Activated CD4-positive, CD25-positive, alpha-beta regulatory T cell treated with anti-CD3 and anti-CD28 coated beads, Interleukin-2, amount 50 U/mL, for 24 hours (primary cell): ENCODE measurements at regions not wholly inside any gene's neighbourhood (a gene's known extent, or its start where the extent isn't known, plus 50 kb on each side); places are given as distances from the start of the nearest gene placed in this dataset.

ENCODE experiments used
- ATAC-seq, 2 donors: fragments of 150-1000 bp; cut with Tn5 transposase; one replicate each; pipeline ENCODE4 v1.10.0; 2021; ENCODE audit warnings: mild to moderate bottlenecking in 1 of 2, moderate library complexity in 1 of 2

DNA sequence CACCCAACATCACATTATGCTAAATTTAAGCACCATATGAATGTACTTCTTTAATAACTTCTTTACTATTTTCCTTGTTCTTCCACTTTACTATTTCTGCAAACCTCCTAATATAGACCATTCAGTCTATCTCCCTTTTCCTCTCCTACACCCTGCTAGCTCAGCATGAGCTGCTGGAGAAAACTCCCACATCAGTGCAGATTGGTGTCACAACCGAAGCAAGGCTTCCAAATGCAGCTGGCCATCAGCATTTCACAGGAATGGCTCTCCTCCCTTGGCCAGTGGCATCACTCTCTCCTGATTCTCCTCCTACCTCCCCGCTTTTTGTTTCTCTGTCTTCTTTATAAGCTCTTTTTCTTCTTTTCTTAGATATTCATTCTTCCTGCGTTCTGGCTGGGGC is 118.7 kb upstream of the ZC3H12C start:
- no peak for ATAC-seq

DNA sequence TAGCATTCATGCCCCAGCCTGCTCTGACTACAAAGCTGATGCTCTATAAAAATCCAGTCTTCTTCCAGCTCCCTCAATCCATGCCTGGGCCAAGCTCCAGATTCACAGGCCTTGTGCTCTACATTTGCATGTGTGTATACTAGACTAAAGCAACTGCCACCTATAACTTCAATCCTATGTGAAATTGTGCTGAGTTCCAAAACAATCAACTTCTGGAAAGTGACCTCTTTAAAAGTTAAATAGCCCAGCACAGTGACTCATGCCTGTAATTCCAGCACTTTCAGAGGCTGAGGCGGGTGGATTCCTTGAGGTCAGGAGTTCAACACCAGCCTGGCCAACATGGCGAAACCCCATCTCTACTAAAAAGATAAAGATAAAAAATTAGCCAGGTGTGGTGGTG is 114.3 kb upstream of the ZC3H12C start:
- no peak for ATAC-seq

DNA sequence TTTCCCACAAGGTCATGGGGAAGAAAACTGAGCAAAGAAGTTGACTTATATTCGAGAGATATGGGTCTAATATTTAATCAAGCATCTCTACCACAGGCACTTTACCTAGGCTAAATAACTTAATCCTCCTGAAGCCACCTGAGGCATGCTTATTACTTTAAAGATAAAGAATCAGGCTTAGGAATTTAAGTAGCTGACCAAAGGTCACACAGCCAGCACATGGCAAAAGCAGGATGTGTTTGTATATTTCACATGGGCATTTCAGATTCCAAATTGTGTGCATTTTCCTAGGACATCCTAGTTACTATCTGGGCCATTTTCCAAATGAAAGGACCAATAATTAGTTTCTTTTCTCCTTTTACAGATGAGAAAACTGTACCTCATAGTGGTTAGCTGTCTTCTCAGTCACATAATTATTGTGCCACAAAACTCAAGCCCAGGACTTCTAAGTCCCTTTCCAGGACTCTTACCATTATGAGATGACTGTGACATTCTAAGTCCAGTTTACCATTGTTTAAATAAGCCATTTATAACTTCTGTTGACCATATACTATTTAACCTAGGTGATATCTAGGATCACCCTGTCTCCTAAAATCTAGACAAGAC is 112.1 kb upstream of the ZC3H12C start:
- no peak for ATAC-seq

DNA sequence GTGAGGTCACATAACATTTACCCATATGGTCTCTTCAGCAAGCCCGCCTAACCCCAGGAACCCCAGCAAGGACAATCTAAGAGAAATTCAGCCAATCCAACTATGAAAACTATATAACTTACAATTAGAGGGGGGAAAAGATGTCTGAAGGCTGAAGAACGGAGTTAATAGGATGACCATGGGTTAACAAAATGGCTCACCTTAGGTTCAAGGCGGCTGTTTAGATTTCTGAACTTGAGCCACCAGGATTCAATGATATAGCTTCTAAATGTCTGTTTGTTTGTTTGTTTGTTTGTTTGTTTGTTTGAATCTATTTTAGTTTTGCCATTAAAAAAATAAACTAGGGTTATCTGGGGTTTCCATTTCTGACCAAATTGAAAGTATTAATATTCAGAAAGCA is 109.8 kb upstream of the ZC3H12C start:
- ATAC-seq = no peak

DNA sequence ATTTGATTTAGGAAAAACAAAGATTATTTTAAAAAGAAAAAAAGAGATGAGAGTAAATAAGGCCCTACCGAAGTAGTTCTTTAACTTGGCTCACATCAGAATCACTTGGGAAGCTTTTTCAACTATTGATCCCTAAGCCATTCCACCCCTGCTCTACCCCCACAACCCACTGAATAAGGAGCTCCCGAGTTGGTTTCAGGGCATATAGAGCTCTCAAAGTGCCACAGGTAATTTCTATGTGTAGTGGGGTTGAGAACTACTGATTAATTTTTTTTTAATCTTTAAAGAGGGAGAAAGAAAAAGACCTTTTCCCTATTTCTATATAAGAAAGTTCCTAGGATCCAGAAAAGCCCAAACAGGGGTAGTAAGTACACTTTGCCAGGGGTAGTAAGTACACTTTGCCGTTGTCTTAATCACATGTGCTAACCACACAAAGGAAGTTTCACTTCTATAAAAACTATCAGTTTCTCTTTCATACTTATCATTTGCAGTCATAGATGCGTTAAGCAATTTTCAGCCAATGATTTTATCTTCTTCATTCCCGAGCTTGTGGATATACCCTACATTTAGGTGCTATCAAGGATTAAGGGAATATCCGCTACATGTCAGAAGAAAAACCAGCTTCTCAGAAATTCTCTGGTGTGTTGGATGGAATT is 108.4 kb upstream of the ZC3H12C start:
- peak; percentile 56 to 72 for ATAC-seq

DNA sequence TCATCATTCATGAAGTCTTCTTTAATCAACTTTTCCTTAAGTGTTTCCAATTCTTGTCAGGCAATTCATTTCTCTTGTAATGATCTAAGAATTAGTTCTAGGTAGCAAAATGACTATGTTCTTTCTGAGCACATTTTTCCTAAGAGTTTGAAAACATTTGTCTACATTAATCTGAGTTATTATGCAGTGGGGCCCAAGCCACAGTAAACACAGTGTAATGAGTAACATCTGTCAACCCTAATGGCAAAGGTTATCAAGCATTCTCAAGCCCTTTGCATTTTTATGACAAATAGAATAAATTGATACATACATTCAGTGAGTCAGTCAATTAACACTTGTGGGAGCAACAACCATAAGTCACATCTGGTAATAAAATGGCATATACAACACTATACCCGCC is 106.7 kb upstream of the ZC3H12C start:
- peak; percentile 52 to 79 for ATAC-seq

DNA sequence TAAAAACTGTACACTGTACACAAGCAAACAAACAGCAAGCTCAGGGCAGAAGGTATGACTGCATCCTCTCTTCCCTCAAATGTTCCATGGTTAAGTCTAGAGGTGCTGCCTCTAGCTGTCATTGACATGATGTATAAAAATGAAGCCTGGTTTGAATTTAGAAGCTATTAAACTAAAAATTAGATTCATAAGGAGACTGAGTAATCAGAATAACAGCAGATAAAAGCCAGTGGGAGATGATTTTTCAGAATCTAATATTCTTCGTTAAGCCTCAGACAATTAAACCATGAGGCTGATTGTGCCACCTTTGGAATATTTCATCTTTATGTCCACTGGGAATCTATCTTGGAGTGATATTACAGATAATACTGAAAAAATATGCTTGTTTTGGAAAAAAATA is 101.4 kb upstream of the ZC3H12C start:
- ATAC-seq = no peak

DNA sequence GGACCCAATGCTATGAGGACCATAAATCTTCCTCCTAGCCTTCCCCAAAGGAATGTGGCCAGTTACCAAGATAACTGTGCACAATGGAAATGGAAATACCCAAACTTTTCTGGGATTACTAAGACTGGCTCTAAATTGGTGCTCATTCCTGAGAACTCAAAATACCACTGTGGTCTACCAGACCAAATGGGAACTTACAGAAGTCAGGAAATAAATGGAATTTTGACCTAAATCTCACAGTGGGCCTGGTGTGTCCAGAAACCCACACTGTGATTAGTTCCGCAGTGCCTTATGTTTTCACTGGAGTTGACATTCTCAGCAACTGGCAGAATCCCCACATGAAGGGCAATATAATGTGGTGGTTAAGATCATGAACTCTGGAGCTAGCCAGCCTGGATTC is 99.4 kb upstream of the ZC3H12C start:
- no peak for ATAC-seq

DNA sequence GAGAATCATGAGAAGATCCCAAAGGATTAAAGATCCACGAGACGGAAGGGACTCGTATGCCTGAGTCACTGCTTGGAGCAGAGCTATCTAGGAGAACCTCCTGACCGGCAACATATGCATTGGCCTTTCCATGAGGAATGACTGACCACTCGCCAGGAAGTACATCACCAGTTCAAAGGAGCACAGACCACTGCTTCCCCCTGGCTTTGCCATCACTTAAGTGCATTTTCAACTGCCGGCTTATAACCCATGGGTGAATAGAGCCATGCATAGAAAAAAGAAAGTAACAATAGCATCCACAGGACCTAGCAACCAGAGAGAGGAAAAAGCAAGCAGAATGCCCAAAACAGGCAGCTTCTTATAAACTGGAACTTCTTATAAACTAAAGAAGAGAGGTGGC is 98.3 kb upstream of the ZC3H12C start:
- no peak for ATAC-seq

DNA sequence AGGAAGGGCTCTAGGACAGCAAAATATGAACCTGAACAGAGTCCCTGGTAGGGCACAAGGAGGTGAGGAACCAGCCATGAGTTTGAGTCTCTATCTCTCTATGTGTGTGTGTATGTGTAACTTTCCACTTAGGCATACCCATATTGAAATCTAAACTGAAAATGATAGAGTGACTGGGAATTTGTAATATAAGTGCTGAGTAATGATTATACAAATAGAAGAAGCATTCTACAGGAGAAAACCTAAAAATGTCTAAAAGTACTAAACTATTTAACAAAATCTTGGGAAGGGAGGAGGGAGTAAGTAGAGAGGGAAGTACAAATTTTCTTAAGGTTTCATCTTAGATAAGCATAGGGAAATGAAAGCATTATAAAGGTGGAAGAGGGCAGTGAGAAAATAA is 97.1 kb upstream of the ZC3H12C start:
- no peak for ATAC-seq

DNA sequence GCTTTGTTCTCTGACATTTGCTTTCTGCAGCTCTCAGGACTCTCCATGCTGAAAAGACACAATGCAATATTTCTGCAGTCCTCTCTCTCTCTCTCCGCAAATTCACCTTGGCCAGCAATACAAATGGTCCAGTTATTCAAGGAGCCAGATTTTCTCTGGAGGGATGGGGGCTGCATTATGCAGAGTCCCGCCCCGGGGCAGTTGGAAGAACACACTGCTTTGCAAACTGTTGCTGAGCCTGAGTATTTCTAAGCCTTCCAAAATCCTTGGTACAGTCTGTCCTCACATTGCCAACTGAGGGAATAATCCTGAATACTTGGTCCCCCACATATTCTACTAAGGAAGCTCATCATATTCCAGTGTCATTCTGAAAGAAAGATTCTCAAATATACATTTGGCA is 94.3 kb upstream of the ZC3H12C start:
- no peak for ATAC-seq

DNA sequence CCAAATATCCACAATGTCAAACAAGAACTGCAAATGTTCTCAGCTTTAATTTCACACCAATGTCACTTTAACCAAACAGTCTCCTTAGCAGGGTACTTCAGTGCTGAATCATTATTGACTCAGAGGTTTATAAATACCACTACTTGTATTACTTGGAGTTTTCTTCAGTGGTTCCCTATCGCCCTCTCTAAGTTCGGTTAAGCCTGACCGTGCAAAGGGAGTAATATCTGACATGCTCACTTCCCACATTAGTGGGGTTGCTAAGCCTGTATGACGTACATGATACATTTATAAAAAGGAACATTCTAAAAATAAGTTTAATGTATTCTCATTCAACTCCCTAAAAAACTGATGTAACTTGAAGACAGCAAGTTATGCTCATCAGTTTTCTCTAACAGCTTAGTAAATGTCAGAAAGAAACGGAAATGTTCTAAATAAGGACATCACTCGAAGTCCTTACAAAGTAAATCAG is 93.1 kb upstream of the ZC3H12C start:
- peak; percentile 64 to 90 for ATAC-seq

DNA sequence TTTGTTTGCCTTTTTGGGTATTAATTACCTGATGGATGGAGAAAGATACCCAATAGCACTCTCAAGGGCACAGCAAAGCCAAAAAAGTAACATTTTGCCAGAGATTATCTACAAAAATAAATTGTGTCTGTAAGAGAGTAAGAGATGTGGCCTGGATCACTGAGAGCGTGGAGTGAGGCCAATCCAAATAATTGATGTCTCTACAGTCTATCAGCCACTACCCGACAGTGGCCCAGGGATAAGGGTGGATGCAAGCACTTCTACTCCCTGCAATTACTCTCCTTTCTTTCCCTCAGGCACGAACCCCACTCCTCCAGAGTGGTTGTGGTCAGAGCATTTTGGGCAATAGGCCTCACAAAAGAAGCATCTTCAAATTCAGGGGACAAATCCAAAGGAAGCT is 92.3 kb upstream of the ZC3H12C start:
- no peak for ATAC-seq

DNA sequence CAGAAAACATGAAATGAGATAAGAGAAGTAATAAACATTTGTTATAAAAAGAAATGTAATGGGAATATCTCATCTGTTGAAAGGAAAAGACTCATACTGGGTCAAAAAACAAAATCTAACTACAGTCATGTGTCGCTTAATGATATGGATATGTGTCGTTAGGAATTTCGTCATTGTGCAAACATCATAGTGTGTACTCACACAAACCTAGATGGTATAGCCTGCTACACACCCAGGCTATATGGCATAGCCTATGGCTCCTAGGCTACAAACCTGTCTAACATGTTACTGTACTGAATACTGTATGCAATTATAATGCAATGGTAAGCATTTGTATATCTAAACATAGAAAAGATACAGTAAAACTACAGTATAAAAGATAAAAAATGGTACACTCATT is 89.8 kb upstream of the ZC3H12C start:
- ATAC-seq = no peak

DNA sequence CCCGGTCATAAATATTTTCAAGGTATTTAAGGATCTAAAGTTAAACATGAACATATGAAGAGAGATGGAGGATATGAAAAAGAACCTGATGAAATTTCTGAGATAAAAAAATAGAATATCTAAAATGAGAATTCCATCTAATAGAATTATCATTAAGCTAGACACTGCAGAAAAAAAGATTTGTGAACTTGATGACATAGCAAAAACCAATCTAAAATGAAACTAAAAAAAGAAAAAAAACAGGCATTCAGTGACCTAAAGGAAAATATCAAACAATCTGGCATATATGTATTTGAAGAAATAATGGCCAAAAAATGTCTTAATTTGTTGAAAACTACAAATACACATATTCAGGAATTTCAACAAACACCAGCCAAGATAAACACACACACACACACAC is 81.6 kb upstream of the ZC3H12C start:
- ATAC-seq = no peak

DNA sequence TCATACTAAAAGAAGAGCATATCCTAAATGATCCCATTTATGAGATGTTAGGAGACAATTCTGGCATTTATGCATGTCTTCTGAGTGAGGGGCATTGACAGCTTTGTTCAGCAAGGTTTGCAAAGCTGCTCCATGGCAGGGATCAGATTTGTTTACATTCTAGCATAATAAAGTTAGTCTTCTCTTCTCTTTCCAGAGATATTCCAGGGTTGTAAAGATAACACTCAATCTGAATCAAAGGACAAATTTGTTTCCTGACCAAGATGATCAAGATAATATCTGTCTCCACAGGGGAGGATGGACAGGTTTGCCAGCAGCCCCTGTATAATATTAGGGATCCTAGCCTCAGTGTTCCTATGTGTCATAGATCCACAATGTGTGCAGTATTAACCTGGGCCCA is 77.5 kb upstream of the ZC3H12C start:
- no peak for ATAC-seq

DNA sequence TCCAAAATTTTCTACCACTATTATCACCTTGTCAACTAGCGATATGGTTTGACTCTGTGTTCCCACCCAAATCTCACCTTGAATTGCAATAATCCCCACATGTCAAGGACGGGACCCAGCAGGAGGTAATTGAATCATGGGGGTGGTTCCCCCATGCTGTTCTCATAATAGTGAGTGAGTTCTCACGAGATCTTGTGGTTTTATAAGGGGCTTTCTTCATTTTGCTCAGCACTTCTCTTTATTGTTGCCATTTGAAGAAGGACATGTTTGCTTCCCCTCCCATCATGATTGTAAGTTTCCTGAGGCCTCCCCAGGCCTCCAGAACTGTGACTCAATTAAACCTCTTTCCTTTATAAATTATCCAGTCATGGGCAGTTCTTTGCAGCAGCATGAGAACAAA is 73.5 kb upstream of the ZC3H12C start:
- peak in 1 of 2 donors; percentile 24 for ATAC-seq

DNA sequence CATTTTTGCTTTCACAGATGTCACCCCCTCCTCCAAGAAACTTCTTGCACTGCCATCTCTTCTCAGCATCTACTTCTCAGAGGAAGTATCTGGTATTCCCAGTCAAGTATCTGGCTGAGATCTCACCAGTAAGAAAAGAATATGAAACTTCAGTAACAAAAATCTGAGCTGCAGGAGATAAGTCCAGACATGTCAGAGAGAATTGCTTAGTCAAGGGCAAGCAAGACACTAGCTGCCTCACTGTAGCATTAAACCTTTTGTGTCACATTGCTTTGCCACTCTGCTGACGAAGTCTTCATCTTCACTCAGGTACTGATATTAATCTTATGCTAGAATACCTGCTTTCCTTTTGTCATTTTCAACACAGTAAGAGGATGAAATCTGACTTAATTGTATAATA is 70.6 kb upstream of the ZC3H12C start:
- ATAC-seq = no peak

DNA sequence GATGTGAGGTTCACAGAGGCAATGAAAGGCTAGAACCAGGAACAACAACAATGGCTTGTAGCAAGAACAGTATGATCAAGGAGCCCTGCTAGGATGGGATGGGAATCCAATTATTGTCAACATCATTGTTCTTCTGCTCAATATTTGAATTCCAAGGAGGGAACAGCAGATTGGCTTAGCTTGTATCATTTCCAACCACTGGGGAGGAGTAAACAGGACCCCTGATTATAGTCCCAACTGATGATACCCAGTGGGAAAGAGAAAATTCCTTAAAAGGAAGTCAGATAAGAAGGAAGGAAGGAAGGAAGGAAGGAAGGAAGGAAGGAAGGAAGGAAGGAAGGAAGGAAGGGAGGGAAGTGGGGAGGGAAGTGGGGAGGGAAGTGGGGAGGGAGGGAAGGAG is 69.5 kb upstream of the ZC3H12C start:
- ATAC-seq = no peak

DNA sequence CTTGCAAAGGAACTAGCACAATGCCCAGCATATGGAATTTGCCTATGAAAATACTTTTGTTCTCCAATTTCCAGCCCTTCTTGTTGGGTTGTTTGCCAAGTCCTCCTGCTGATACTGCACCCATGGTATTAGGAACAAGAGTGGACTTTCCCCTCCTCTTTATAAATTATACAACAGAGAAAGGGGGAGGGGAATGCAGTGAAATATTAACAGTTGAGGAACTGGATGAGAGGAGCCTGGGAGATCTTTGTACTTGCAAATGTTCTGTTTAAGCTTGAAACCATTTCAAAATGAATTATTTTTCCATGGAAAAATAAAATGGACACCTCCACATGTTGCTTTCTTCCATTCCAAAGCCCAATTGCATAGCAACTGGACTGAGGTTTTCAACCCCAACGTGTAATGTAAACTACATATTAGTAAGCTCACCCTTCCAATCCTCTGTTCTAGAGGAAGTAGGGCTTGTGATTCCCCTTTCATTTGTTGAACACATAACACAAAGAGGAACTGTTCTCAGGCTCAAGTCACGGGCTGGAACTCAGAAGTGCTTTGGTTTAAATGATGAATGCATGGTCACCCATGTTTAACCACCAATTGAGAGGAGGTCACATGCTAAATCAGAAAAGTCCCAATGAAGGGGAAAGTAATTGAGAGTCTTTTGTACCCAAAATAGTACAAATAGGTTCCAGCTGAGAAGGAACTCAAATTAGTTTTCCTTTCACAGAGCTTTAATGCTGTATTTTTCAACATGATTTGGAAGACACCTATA is 66.2 kb upstream of the ZC3H12C start:
- peak; percentile 41 to 63 for ATAC-seq

DNA sequence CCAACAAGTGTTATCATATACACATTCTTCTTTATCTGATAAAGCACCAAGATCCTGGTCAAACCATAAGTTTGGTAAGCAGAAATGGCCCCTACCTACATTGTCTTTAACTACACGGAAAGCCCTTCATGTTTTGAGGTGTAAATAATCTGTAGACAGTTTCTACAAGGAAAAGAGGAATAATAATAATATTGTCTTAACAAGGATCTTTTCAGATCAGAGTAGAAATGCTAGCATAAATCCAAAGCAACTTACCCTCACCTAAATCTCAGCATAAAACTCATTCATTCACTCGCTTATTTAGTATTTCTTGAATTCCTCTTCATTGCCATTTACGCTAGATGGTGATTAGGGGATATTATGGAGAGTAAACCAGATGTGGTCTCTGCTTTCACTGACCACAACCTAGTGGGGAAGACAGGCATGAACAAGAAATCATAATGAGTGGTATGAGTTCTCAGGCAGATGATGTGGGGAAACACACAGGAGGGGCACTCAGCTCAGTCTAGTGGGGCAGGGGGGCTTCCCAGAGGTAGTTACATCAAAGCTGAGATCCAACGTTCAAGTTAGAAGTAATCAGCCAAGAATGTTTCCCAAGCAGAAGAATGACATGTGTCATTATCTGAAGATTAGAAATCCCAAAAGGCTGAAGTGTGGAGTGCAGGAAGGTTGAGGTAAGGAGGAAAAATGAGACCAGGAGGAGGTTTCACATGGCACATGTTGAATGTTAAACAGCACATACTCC is 65.4 kb upstream of the ZC3H12C start:
- peak in 1 of 2 donors; percentile 22 for ATAC-seq

DNA sequence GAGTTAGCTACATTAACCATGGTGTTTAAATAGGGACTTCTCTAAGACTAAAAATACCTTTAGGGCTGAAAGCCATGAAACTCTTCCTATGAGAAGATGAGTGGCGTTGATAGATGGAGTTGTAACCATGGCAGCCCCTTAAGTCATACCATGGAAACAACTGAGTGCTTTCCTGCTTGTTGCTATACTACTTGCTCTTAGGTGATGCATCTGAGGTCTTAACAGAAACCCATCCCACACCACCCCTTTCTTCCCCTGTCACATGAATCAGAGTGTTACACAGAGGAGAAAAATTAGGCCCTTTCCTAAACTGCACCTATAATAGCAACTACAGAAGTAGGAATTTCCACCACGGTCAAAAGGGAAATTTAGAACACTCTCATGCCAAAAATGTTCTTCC is 64.3 kb upstream of the ZC3H12C start:
- ATAC-seq = no peak

DNA sequence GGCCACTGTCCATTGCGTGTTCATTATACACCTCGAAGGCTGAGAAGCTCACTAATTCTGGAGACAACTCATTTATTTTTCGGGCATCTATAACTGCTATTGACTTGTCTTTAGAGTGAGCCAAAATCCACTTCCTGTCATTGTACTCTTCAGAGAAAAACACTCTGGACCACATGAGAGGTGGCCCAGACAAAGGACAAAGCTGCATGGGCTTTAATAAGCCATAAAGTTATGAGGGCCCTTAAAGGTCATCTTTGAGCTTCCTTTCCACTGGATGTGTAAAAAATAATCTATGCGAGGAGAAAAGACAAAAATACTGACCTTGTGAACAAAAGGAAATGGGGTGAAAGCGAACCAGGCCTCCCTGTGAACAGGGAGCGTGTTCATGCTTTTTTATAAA is 63.5 kb upstream of the ZC3H12C start:
- no peak for ATAC-seq
